K562 (cell line): ENCODE measurements at regions not wholly inside any gene's neighbourhood (a gene's known extent, or its start where the extent isn't known, plus 50 kb on each side); places are given as distances from the start of the nearest gene placed in this dataset.

Source experiments
- ATAC-seq: fragments of 200-7000 bp; cut with Tn5 transposase; 3 replicates; pipeline ENCODE4 v1.9.1; 2020; ENCODE audit warnings: moderate library complexity
- BruUV-seq: library from RNA; stranded (reverse); fragments of 400-500 nt; replicated peaks from 2 replicates; lab custom pipeline; 2021; lab: Mats Ljungman, UMichigan
- CTCF ChIA-PET: fragments of 300-600 bp; formaldehyde crosslinking; extraction: SDS; loops from one replicate; lab custom pipeline; 2021; ENCODE audit warnings: low intra/inter-chr PET ratio; lab: Yijun Ruan, JAX
- POLR2A ChIA-PET: fragments of 300-600, 350-650 bp; sonication (Branson Sonifier 250); formaldehyde crosslinking; extraction: SDS; loops from one replicate; lab custom pipeline; 2021; ENCODE audit warnings: antibody characterized with exemption, inconsistent platforms; lab: Yijun Ruan, JAX
- DNase-seq, 4 experiments: peaks; one replicate each; pipeline versions ENCODE4 v3.0.0 to v3.0.0-alpha.2; 2011 to 2018; ENCODE audit warnings: low spot score in 3 of 4, mixed read lengths in 3 of 4; ENCODE audit errors: extremely low read depth in 1 of 4
- FAIRE-seq: peaks from 2 replicates; lab custom pipeline; 2011; peaks lifted over from hg19 to GRCh38; lab: Jason Lieb, UNC
- H2AFZ ChIP-seq: 2 replicates; pipeline ENCODE4 v1.6.0; 2011; ENCODE audit warnings: low read depth, low read length, control low read depth, inconsistent platforms
- H3K27ac ChIP-seq: fragments of 200-600 bp; 3 replicates; pipeline ENCODE4 v1.8.0; 2011; ENCODE audit warnings: low read depth, mild to moderate bottlenecking, control low read depth, inconsistent platforms, low read length, moderate library complexity, mixed read lengths; ENCODE audit errors: extremely low read depth
- H3K27me3 ChIP-seq, 2 experiments: fragments of 300-600 bp in 1 of 2; 2 replicates in 1 of 2; 3 replicates in 1 of 2; pipeline versions ENCODE4 v1.6.0 to v1.8.0; 2011; ENCODE audit warnings: inconsistent platforms in 2 of 2, low read length in 2 of 2, mild to moderate bottlenecking in 1 of 2, mixed read lengths in 1 of 2, moderate library complexity in 1 of 2; ENCODE audit not compliant: control insufficient read depth in 2 of 2, insufficient read depth in 2 of 2
- H3K36me3 ChIP-seq: fragments of 300-600 bp; 3 replicates; pipeline ENCODE4 v1.8.0; 2011; ENCODE audit warnings: mild to moderate bottlenecking, low read length, inconsistent platforms; ENCODE audit not compliant: control insufficient read depth, insufficient read depth
- H3K4me1 ChIP-seq, 2 experiments: fragments of 200-600 bp in 1 of 2; replicated peaks in 1 of 2; 2 replicates in 1 of 2; 3 replicates in 1 of 2; pipeline versions ENCODE4 v1.5.1 to v1.8.0; 2011; ENCODE audit warnings: inconsistent platforms in 2 of 2, low read length in 2 of 2, mild to moderate bottlenecking in 1 of 2, mixed read lengths in 1 of 2, moderate library complexity in 1 of 2; ENCODE audit not compliant: control insufficient read depth in 2 of 2, insufficient read depth in 2 of 2
- H3K4me2 ChIP-seq: 2 replicates; pipeline ENCODE4 v1.6.1; 2011; ENCODE audit warnings: low read length, control low read depth, inconsistent platforms, mixed read lengths; ENCODE audit not compliant: insufficient read depth
- H3K4me3 ChIP-seq: fragments of 200-600 bp; sonication (generic), shearing (Covaris generic); 2 replicates; pipeline ENCODE4 v1.5.1; 2016; ENCODE audit warnings: control low read depth, inconsistent platforms
- H3K79me2 ChIP-seq: fragments of 200-600 bp; 3 replicates; pipeline ENCODE4 v1.8.0; 2011; ENCODE audit warnings: low read length, inconsistent platforms; ENCODE audit not compliant: control insufficient read depth, insufficient read depth
- H3K9ac ChIP-seq, 2 experiments: 2 replicates each; pipeline versions ENCODE4 v1.6.0 to v1.6.1; 2011; ENCODE audit warnings: low read depth in 2 of 2, low read length in 2 of 2, control low read depth in 1 of 2, inconsistent platforms in 1 of 2, mild to moderate bottlenecking in 1 of 2, mixed read lengths in 1 of 2; ENCODE audit not compliant: insufficient read depth in 1 of 2
- H3K9me1 ChIP-seq: one replicate; pipeline ENCODE4 v1.6.0; 2011; ENCODE audit warnings: inconsistent platforms, mild to moderate bottlenecking, low read length, moderate library complexity; ENCODE audit not compliant: control insufficient read depth, insufficient read depth
- H3K9me3 ChIP-seq: replicated peaks from 2 replicates; pipeline ENCODE4 v1.5.1; 2011; ENCODE audit warnings: low read depth, low read length, inconsistent platforms; ENCODE audit not compliant: control insufficient read depth, insufficient read depth
- H4K20me1 ChIP-seq: replicated peaks from 2 replicates; pipeline ENCODE4 v1.6.1; 2011; ENCODE audit warnings: low read length, inconsistent platforms, mixed read lengths; ENCODE audit not compliant: control insufficient read depth, insufficient read depth
- ARID2 ChIP-seq: fragments of 450-650 bp; IDR thresholded peaks from 2 replicates; pipeline ENCODE4 v1.6.1; 2017; ENCODE audit warnings: antibody characterized with exemption, mild to moderate bottlenecking
- BACH1 ChIP-seq: fragments of 200-800 bp; sonication (Bioruptor generic); IDR thresholded peaks from 2 replicates; pipeline ENCODE4 v1.6.1; 2016; ENCODE audit warnings: missing genetic modification characterization, missing compliant biosample characterization
- BRD4 ChIP-seq: fragments of 200-600 bp; sonication (generic); IDR thresholded peaks from 2 replicates; pipeline ENCODE4 v1.6.1; 2017; ENCODE audit warnings: inconsistent platforms
- CEBPG ChIP-seq, 3 experiments: fragments of 200-800 bp in 1 of 3; sonication (Bioruptor generic) in 1 of 3; sonication (generic) in 1 of 3; formaldehyde crosslinking in 1 of 3; IDR thresholded peaks in 2 of 3; conservative IDR thresholded peaks in 1 of 3; 2 replicates each; pipeline versions ENCODE4 v1.6.1 to v1.8.0; 2016 to 2022; ENCODE audit warnings: missing compliant biosample characterization in 2 of 3, missing genetic modification characterization in 2 of 3, mild to moderate bottlenecking in 1 of 3, missing genetic modification reagents in 1 of 3
- FOXA3 ChIP-seq, 2 experiments: fragments of 450-650 bp in 1 of 2; sonication (generic) in 1 of 2; formaldehyde crosslinking; IDR thresholded peaks in 1 of 2; conservative IDR thresholded peaks in 1 of 2; 2 replicates each; pipeline versions ENCODE4 v1.4.0 to v1.8.0; 2020 to 2022; ENCODE audit warnings: mild to moderate bottlenecking in 2 of 2, missing genetic modification reagents in 1 of 2
- NBN ChIP-seq: fragments of 450-650 bp; IDR thresholded peaks from 2 replicates; pipeline ENCODE4 v1.6.1; 2016; ENCODE audit warnings: low read depth, mild to moderate bottlenecking
- NCOA6 ChIP-seq: fragments of 450-650 bp; IDR thresholded peaks from 2 replicates; pipeline ENCODE4 v1.6.1; 2017; ENCODE audit warnings: mild to moderate bottlenecking
- NFIC ChIP-seq: fragments of 450-650 bp; IDR thresholded peaks from 2 replicates; pipeline ENCODE4 v1.6.1; 2017; ENCODE audit warnings: mild to moderate bottlenecking, inconsistent platforms
- PCBP1 ChIP-seq: fragments of 200-400 bp; formaldehyde crosslinking; IDR thresholded peaks from 2 replicates; pipeline ENCODE4 v1.6.1; 2018; ENCODE audit warnings: mild to moderate bottlenecking, low read depth, low read length; ENCODE audit not compliant: poor library complexity, severe bottlenecking
- POLR2H ChIP-seq: IDR thresholded peaks from 2 replicates; pipeline ENCODE4 v1.6.1; 2016; ENCODE audit warnings: missing genetic modification characterization, low read depth, mild to moderate bottlenecking, control low read depth, missing compliant biosample characterization, moderate library complexity
- RAD51 ChIP-seq: fragments of 450-650 bp; IDR thresholded peaks from 2 replicates; pipeline ENCODE4 v1.7.1; 2016; ENCODE audit warnings: low read depth, mild to moderate bottlenecking, borderline replicate concordance
- SMARCA4 ChIP-seq: fragments of 450-650 bp; IDR thresholded peaks from 2 replicates; pipeline ENCODE4 v1.6.1; 2016
- TFAM ChIP-seq: fragments of 250-450 bp; sonication (Bioruptor Pico); conservative IDR thresholded peaks from 2 replicates; pipeline ENCODE4 v1.5.0; 2021; ENCODE audit warnings: mild to moderate bottlenecking, moderate library complexity
- TSC22D4 ChIP-seq: fragments of 450-650 bp; IDR thresholded peaks from 2 replicates; pipeline ENCODE4 v1.6.1; 2016; ENCODE audit warnings: missing genetic modification characterization, missing biosample characterization, control low read depth
- ZNF561 ChIP-seq: fragments of 450-650 bp; formaldehyde crosslinking; conservative IDR thresholded peaks from 2 replicates; pipeline ENCODE4 v1.4.0; 2020; ENCODE audit warnings: mild to moderate bottlenecking, moderate library complexity
- ZNF57 ChIP-seq: fragments of 450-650 bp; formaldehyde crosslinking; IDR thresholded peaks from 2 replicates; pipeline ENCODE4 v1.4.0; 2020; ENCODE audit warnings: mild to moderate bottlenecking, moderate library complexity
- WGBS: fragments of 100-300 bp; shearing (Covaris generic); methylation state at CpG from one replicate; pipeline ENCODE4 v1.1.6; 2016; ENCODE audit warnings: low coverage, mixed read lengths; ENCODE audit not compliant: insufficient coverage; ENCODE audit errors: missing lambda C conversion rate; 5-methylcytosine and 5-hydroxymethylcytosine counted together
- in situ Hi-C: fragments of 300-500 bp; cut with MboI; formaldehyde crosslinking; loops from 4 replicates; pipeline ENCODE4 v1.15.0; 2018; ENCODE audit warnings: inconsistent platforms, mixed read lengths
- intact Hi-C: fragments of 100-400 bp; cut with micrococcal nuclease; formaldehyde crosslinking; loops from 2 replicates; pipeline ENCODE4 v1.14.2; 2022
- TF ChIP-seq, protein P1 (sequence below): sonication (generic); formaldehyde crosslinking; IDR thresholded peaks from 2 replicates; pipeline ENCODE4 v1.8.0; 2022; ENCODE audit warnings: missing genetic modification reagents, mild to moderate bottlenecking, borderline replicate concordance
- TF ChIP-seq, protein P2 (sequence below): sonication (generic); formaldehyde crosslinking; IDR thresholded peaks from 2 replicates; pipeline ENCODE4 v1.8.1; 2023; ENCODE audit warnings: mild to moderate bottlenecking, missing genetic modification reagents, moderate library complexity

DNA sequence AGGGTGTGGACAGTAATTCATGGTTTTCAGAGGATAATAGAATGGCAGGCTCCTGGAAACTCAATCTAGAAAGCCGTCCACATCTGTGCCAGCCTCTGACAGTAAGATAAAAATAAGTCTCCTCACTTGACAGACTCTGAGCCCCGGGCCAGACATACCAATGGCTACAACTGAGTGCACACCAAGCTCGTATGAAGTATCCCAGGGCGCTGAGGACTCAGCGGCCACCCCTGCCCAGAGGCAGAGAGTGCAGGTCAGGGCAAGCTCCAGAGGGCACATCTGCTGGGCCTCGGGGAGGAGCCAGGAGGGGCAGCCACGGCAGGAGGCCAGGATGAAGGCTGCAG lies 262.8 kb upstream of the TCERG1L start:
- ChIA-PET CTCF (no interaction called here), POLR2A (interaction anchor here (0.6 kb wide), 1 partner anchor 25 kb away, joined by 3 read pairs; no protein-coding TSS in a partner anchor)
- peaks cover 0 to 19% of the 10 kb centered on the region in 2 experiments; a peak in 1 of 5 replicates for H3K27me3 ChIP-seq
- 0% methylated on average over 7 of the region's 7 CpGs for WGBS
- intact Hi-C loops (no loop called here), in situ Hi-C loops (no loop called here)
- H4K20me1 ChIP-seq = no peaks in the 10 kb centered on the region
- no peak overlapping the region for H3K9ac ChIP-seq
- no TSS peak for BruUV-seq
- ATAC-seq (no peak), FAIRE-seq (no peak), DNase-seq (no peak)
- H3K36me3 ChIP-seq = no peaks in the 10 kb centered on the region
- no peak overlapping the region for H3K4me2 ChIP-seq
- H3K27ac ChIP-seq = no peak overlapping the region
- H2AFZ ChIP-seq = no peak overlapping the region
- H3K4me1 ChIP-seq = no peaks in the 10 kb centered on the region
- H3K4me3 ChIP-seq = no peak overlapping the region
- no peaks in the 10 kb centered on the region for H3K9me3 ChIP-seq
- no peaks in the 10 kb centered on the region for H3K79me2 ChIP-seq
- no peaks in the 10 kb centered on the region for H3K9me1 ChIP-seq
- no peak for TF ChIP-seq TFAM
- TF ChIP-seq RAD51 = no peak
- no peak for TF ChIP-seq BRD4
- no peak for TF ChIP-seq TSC22D4 (tag)
- TF ChIP-seq, protein P1, sequence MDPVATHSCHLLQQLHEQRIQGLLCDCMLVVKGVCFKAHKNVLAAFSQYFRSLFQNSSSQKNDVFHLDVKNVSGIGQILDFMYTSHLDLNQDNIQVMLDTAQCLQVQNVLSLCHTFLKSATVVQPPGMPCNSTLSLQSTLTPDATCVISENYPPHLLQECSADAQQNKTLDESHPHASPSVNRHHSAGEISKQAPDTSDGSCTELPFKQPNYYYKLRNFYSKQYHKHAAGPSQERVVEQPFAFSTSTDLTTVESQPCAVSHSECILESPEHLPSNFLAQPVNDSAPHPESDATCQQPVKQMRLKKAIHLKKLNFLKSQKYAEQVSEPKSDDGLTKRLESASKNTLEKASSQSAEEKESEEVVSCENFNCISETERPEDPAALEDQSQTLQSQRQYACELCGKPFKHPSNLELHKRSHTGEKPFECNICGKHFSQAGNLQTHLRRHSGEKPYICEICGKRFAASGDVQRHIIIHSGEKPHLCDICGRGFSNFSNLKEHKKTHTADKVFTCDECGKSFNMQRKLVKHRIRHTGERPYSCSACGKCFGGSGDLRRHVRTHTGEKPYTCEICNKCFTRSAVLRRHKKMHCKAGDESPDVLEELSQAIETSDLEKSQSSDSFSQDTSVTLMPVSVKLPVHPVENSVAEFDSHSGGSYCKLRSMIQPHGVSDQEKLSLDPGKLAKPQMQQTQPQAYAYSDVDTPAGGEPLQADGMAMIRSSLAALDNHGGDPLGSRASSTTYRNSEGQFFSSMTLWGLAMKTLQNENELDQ = no peak
- TF ChIP-seq, protein P2, sequence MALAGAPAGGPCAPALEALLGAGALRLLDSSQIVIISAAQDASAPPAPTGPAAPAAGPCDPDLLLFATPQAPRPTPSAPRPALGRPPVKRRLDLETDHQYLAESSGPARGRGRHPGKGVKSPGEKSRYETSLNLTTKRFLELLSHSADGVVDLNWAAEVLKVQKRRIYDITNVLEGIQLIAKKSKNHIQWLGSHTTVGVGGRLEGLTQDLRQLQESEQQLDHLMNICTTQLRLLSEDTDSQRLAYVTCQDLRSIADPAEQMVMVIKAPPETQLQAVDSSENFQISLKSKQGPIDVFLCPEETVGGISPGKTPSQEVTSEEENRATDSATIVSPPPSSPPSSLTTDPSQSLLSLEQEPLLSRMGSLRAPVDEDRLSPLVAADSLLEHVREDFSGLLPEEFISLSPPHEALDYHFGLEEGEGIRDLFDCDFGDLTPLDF = no peak
- no peak for TF ChIP-seq ZNF561 (CRISPR knock-in tag)
- TF ChIP-seq POLR2H (tag) = no peak
- no peak for TF ChIP-seq ZNF57 (CRISPR knock-in tag)
- TF ChIP-seq PCBP1 = no peak
- no peak for TF ChIP-seq NFIC
- no peak for TF ChIP-seq SMARCA4
- TF ChIP-seq NBN = no peak
- no peak for TF ChIP-seq CEBPG (CRISPR knock-in tag; IDR thresholded peaks at IDR 0.05)
- no peak for TF ChIP-seq CEBPG (tag; conservative IDR thresholded peaks at IDR 0.05 in 1 of 2, IDR thresholded peaks at IDR 0.05 in 1 of 2)
- TF ChIP-seq FOXA3 (CRISPR knock-in tag; conservative IDR thresholded peaks at IDR 0.05 in 1 of 2, IDR thresholded peaks at IDR 0.05 in 1 of 2) = no peak
- TF ChIP-seq ARID2 = no peak
- no peak for TF ChIP-seq BACH1 (tag)
- TF ChIP-seq NCOA6 = no peak
